ENCODE measurements at regions not wholly inside any gene's neighbourhood (a gene's known extent, or its start where the extent isn't known, plus 50 kb on each side); places are given as distances from the start of the nearest gene placed in this dataset.

DNA sequence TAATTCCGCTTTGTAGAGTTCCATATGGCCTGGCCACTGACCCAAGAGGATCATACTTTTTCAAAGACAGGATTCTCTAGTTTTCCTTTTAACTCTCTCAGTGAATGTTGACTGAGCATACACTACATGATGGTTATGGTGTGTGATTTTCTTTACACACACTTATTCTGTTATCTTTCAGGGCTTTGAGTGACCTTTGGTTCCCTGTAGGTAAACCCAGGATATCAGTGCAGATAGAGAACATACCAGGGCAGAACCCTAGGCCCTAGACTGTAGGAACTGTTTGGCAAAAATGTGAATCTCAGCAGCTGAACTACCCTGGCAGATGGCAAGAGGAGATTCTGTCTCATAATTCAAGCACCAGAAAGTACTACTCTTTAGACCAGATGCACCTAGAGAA is 159.6 kb downstream of the KCNA5 start:
- no peaks in the 10 kb centered on the region for H3K27me3 ChIP-seq
- no peak overlapping the region for H3K27ac ChIP-seq
- intact Hi-C loops (cut with DNase I): no loop called here
- no peaks in the 10 kb centered on the region for H3K4me1 ChIP-seq
- TF ChIP-seq, protein P1, sequence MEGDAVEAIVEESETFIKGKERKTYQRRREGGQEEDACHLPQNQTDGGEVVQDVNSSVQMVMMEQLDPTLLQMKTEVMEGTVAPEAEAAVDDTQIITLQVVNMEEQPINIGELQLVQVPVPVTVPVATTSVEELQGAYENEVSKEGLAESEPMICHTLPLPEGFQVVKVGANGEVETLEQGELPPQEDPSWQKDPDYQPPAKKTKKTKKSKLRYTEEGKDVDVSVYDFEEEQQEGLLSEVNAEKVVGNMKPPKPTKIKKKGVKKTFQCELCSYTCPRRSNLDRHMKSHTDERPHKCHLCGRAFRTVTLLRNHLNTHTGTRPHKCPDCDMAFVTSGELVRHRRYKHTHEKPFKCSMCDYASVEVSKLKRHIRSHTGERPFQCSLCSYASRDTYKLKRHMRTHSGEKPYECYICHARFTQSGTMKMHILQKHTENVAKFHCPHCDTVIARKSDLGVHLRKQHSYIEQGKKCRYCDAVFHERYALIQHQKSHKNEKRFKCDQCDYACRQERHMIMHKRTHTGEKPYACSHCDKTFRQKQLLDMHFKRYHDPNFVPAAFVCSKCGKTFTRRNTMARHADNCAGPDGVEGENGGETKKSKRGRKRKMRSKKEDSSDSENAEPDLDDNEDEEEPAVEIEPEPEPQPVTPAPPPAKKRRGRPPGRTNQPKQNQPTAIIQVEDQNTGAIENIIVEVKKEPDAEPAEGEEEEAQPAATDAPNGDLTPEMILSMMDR (IDR thresholded peaks at IDR 0.05): no peak
- no peak overlapping the region for H3K4me3 ChIP-seq
- no peaks in the 10 kb centered on the region for H3K36me3 ChIP-seq
- no peak for DNase-seq (ENCODE audit: low spot score in 2 of 2)
- H3K9me3 ChIP-seq: no peaks in the 10 kb centered on the region

DNA sequence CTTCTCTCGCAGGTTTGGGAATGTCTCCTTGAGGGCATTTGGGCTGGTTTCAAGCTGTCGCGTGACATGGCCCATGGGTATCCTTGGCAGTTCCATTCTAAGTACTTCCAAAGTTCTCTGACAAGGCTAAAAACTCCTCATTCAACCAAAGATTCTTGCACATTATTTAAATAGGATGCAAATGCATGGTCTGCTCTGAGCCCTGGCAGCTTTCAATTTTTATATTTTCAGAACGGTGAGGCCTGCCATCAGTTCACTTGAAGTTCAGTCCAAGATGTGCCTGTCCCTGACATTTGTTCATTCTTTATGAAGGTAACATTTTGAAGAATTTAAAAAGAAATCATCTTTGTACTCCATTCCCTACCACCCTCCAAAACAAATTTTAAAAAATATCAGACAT is 160.0 kb downstream of the KCNA5 start:
- no peaks in the 10 kb centered on the region for H3K9me3 ChIP-seq
- no peaks in the 10 kb centered on the region for H3K36me3 ChIP-seq
- H3K4me3 ChIP-seq: no peak overlapping the region
- H3K27me3 ChIP-seq: no peaks in the 10 kb centered on the region
- DNase-seq (ENCODE audit: low spot score in 2 of 2): no peak
- TF ChIP-seq, protein P1 (IDR thresholded peaks at IDR 0.05): no peak
- H3K4me1 ChIP-seq: no peaks in the 10 kb centered on the region
- no peak overlapping the region for H3K27ac ChIP-seq
- intact Hi-C loops (cut with DNase I): no loop called here

DNA sequence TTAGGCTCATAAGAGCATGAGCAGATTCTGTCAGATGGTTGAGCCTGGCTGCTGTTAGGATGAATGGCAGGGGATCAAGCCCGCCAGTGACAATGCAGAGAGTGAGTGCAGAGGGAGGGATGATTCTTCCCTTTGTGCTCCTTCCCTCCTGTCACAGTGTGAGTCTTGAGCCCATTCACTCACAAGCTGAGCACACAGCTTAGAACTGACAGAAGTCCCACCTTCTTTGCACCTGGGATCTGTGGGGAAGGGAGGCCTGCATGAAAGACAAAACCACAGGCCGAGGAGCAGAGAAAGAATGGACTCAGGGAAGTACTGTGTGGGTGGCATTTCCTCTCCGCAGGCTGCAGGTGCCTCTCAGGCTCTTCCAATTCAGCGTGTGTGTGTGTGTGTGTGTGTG is 160.6 kb downstream of the KCNA5 start:
- Histone ChIP-seq H3K36me3 (no peaks in the 10 kb centered on the region), H3K9me3 (no peaks in the 10 kb centered on the region), H3K27ac (no peak overlapping the region), H3K4me3 (no peak overlapping the region), H3K4me1 (no peaks in the 10 kb centered on the region), H3K27me3 (no peaks in the 10 kb centered on the region)
- TF ChIP-seq, protein P1 (IDR thresholded peaks at IDR 0.05): no peak
- intact Hi-C loops (cut with DNase I): no loop called here
- DNase-seq (ENCODE audit: low spot score in 2 of 2): no peak

DNA sequence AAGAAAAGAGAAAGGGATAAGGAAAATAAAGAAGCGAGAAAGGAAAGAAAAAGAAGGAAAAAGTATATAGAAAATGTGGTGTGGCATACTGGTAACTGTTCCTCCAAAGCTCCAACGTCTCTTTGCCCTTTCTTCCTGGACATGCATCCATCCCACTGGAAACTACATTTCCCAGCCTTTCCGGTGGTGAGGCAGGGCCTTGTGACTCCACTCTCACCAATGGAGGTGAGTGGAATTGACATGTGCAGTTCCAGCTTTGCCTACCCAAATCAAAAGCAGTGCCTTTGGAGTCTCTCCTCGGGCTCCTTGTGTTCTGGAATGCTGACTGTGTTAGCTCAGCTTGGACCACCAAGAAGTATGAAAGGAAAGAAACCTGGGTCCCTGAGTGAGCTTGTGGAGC is 161.2 kb downstream of the KCNA5 start:
- no peak overlapping the region for H3K27ac ChIP-seq
- no peaks in the 10 kb centered on the region for H3K36me3 ChIP-seq
- H3K27me3 ChIP-seq: no peaks in the 10 kb centered on the region
- DNase-seq (ENCODE audit: low spot score in 2 of 2): no peak
- no peak overlapping the region for H3K4me3 ChIP-seq
- no peaks in the 10 kb centered on the region for H3K4me1 ChIP-seq
- intact Hi-C loops (cut with DNase I): no loop called here
- TF ChIP-seq, protein P1 (IDR thresholded peaks at IDR 0.05): no peak
- no peaks in the 10 kb centered on the region for H3K9me3 ChIP-seq

DNA sequence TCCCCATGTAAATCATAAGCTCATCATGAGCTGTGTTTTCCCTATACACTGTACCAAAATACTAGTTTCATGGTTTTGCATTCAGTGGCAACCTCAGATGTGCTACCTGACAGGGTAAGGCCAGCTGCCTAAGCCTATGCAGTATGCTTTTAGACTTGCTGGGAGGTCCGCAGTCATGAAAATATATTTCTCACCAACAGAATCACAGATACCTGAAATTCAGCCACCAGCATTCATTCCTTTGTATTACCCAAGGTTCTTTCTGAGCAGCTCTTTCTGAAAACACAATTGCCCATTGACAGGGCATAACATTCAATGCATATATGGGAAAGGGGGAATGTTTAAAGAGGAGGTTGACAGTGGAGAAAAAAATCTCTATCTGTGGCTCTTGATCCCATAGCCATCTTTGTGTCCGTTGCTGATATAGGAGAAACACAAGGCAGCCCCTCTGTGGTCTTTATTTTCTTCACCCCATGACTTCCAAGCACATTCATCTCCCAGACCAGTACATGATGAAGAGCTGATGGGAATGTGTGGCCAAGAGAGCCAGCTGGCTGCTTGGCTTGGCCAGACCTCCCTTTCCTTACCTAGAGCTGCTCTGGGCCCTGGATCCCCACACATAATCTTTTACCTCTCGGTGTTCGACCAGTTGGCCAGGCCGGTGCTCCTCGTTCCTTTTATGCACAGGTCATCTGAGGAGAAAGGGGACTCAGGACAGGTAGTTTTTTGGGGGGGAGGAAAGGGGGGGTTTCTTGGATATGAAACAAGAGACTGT is 162.9 kb downstream of the KCNA5 start:
- Histone ChIP-seq H3K4me1 (no peaks in the 10 kb centered on the region), H3K27ac (no peak overlapping the region), H3K4me3 (no peak overlapping the region), H3K27me3 (no peaks in the 10 kb centered on the region), H3K36me3 (no peaks in the 10 kb centered on the region), H3K9me3 (no peaks in the 10 kb centered on the region)
- DNase-seq (ENCODE audit: low spot score in 2 of 2): no peak
- intact Hi-C loops (cut with DNase I): no loop called here
- TF ChIP-seq, protein P1 (IDR thresholded peaks at IDR 0.05): no peak

Measured in ascending aorta (tissue), 2 donors.